Stimulated activated CD8-positive, alpha-beta memory T cell treated with anti-CD3 and anti-CD28 coated beads, Interleukin-4, amount 100 ng/mL, for 24 hours (primary cell): ENCODE measurements at regions not wholly inside any gene's neighbourhood (a gene's known extent, or its start where the extent isn't known, plus 50 kb on each side); places are given as distances from the start of the nearest gene placed in this dataset.
"Not testable (repeated sequence)": the region's sequence is repeated elsewhere in the genome, so short reads cannot be mapped to it uniquely, and the experiment has no call there.

Experiments
- DNase-seq: peaks from one replicate; pipeline ENCODE4 v3.0.0-alpha.2; 2020; ENCODE audit warnings: low read depth

DNA sequence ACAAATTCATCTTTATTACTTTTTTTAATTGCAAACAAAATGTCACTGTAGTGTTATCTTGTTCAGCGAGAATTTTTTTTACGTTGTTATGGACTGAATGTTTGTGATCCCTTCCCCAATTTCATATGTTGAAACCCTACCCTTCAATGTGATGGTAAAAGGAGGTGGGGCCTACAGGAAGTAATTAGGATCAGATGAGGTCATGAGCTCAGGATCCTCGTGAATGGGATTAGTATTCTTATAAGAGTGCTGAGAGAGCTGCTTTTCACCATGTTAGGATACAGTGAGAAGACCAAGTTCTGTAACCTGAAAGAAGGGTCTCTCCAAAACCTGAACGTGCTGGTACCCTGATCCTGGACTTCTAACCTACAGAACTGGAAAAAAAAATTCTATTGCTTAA lies 646.0 kb upstream of the TMPRSS15 start:
- DNase-seq, result no peak

DNA sequence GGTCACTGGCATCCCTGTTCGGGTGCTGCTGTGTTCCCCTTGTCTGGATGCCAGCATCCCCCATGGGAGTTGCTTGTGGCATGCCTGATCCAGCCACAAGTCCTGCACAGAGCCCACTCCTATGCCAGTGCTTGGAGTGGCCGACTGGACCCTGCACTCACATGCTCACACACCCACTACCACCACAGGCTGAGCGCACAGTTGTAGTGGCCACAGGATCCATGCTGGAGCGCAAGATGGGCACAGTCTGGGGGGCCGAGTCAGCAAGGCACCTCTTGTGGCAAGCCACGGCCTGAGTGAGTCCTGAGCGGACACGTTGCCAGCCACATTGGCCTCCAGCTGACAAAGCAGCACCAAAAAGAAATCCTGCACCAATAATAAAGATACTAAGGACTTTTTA lies 661.6 kb upstream of the TMPRSS15 start:
- DNase-seq, result no peak

DNA sequence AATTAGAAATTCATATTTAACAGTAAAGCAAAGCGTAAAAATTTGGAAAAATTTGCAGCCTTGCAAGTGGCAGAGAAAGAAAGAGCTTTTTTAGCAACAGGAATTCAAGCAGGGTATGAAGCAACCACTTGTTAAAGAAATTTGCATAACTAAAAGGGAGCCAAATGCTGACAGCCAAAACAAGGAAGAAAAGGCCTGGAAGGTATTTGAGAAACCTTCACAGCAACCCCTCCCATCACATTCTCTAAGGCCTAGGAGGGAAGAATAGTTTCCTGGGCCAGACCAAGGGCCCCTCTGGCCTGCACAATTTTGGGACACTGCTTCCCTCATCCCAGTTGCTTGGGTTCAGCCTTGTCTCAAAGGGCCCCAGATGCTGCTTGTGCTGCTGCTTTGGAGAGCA lies 672.4 kb upstream of the TMPRSS15 start:
- DNase-seq, result no peak

DNA sequence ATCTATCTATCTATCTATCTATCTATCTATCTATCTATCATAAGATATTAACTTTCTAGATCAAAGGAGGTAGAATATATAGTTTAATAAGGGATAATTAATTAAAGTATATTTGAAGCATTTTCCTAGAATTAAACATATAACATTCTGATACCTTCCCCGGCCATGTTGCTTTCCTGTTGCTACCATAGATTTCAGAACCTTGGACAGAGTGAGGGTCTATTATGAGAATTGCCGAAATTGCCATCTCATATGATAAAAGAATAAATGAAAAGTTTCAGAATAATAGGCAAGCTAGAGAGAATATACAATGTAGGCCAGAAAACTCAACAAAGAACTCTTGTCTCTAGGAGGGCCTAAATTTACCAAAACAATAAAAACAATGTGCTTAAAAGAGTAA lies 706.1 kb upstream of the TMPRSS15 start:
- DNase-seq, result no peak

- DNase-seq, result not testable (repeated sequence)
These were observed 715.7 kb upstream of the TMPRSS15 start for GRCh38 chr21:19119259-19119658.

- DNase-seq, result no peak
These were observed 717.0 kb upstream of the TMPRSS15 start for GRCh38 chr21:19120591-19120990.

- no peak for DNase-seq
These were observed 718.8 kb upstream of the TMPRSS15 start for GRCh38 chr21:19122356-19122755.

DNA sequence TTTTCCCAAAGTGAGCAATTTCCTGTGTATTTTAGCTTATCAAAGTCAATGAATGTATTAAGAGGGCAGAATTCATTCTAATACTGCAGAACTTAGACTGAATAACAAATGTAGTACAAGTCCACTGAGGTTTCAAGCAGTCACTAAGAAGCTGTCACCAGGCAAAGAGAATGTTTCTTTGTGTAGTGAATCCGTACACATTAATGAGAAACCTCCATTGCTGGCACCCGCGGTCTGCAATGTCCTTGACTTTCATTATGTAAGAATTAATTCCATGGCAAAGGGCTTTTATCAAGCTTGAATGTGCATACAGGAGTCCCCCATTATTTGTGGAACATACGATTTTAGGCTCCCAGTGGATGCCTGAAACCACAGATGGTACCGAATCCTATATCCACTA lies 719.5 kb upstream of the TMPRSS15 start:
- no peak for DNase-seq

GRCh38 chr21:19123525-19123924 lies 719.9 kb upstream of the TMPRSS15 start:
- no peak for DNase-seq

GRCh38 chr21:19124691-19125090 lies 721.1 kb upstream of the TMPRSS15 start:
- no peak for DNase-seq

GRCh38 chr21:19130379-19131028 lies 726.9 kb upstream of the TMPRSS15 start:
- DNase-seq, result no peak

DNA sequence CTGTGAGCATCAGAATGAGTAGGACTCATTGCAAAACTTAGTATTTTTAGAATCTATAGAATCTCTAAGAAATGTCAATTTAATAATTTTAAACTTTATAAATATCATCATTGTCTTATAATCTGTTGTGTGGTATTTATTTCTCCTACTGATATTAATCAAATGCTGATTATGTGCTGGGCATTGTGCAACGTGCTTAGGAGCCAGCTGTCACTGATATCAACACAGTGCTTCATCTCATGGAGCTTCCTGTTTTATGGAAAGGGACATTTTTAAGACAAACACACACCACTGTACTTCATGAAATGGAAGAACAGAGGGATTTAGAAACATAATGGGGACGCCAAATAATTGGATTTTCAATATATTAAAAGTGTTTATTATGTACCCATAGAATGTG lies 737.9 kb upstream of the TMPRSS15 start:
- no peak for DNase-seq

DNA sequence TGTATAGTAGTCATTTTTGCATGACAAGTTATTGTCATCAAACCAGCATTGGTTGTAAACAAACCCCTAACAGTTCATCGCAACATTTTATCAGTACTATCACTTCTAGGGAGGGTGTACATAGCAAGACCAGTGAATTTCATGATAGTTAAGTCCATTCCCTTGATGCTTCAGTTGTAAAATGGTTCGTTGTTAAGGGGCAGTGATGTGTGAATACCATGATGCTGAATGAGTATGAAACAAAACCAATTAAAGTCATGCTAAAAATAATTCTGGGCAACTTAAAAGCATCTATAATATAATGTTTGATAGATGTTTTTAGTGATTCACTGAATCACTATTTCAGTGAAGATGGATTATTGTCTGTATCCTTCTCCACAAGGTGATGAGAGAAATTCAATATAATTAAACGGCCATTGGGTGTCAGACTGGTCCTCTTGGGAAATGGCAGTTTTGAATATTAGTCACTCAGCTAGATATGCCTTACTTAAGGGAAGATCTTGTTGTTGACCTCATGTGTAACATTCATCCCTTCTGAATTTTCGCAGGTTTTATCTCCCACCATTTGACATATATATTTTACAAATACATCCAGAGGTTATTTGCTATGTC lies 742.2 kb upstream of the TMPRSS15 start:
- DNase-seq, result no peak

- DNase-seq, result no peak
These were observed 744.5 kb upstream of the TMPRSS15 start for GRCh38 chr21:19148056-19148455.

DNA sequence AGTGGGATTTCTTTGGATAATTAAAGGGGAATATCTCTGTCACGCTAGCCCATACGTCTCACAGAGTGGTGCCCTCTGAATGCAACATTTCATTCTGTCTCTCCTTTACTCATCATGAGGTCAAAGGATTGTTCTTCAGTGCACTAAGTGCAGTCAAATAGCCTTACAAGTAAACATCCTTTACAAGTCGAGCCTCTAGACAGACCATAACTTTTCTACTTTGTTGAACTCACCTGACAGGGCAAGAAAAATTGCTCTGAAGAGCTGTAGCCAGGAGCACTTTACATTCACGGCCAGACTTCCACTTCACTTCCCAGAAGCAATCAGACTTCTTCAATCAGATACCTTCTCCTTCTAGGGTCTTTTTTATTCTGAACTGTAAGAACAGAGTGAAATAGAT lies 768.0 kb upstream of the TMPRSS15 start:
- no peak for DNase-seq

GRCh38 chr21:19181604-19182140 lies 778.1 kb upstream of the TMPRSS15 start:
- no peak for DNase-seq

DNA sequence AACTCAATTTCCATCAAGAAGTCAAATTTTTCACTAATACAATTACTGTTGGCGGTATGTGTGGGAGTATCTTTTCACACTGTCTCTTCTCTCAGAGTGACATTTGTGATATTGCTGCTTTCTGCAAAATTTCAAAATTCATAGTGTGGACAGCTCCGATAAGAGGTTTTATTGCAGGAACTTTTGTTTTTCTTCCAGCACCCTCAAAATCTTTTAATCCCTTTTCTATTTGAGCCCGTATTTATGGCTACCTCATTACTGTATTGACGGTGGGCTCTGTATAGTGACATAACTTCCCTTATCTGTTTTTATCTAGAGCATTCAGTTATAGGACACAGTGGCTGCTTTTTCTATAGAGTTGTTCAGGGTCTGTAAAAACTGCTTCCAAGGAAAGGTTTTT lies 794.4 kb upstream of the TMPRSS15 start:
- no peak for DNase-seq

DNA sequence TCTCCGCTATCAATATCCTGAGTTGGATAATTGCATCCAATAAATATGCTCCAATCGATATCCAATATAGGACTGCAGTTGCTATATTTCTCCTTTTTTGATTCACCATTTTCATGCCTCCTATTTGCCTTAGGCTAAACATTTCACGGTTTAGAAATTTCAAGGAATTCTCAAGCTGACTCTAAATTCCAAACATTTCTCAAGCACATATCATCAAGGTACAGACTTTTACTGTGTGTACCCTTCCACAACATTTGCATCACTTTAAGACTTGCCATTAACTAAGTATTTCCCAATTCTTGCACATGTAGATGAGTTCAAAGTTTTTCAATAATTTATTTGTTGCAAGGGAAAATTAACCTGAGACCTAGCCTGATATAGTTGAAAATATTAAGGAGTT lies 795.2 kb upstream of the TMPRSS15 start:
- no peak for DNase-seq

- no peak for DNase-seq
These were observed 814.6 kb upstream of the TMPRSS15 start for GRCh38 chr21:19218163-19218562.

GRCh38 chr21:19224090-19224489 lies 820.5 kb upstream of the TMPRSS15 start:
- no peak for DNase-seq

DNA sequence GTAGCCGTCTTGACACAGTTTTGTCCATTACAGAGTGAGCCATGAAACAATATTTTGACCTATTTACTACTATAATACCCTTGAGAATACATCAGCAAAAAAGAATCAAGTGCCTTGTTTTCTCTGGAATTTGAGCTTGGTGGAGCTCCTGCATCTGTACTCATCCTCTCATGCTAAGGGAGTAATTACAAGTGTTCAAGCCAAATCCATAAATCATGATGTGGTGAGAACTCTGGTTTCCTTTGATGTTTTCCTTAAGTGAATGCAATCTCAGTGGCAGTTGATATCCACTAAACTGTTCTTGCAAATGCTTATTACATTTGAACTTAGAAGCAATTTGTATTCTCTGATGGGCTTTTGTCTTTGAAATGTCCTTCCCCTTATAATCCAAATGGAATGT lies 824.6 kb upstream of the TMPRSS15 start:
- no peak for DNase-seq

DNA sequence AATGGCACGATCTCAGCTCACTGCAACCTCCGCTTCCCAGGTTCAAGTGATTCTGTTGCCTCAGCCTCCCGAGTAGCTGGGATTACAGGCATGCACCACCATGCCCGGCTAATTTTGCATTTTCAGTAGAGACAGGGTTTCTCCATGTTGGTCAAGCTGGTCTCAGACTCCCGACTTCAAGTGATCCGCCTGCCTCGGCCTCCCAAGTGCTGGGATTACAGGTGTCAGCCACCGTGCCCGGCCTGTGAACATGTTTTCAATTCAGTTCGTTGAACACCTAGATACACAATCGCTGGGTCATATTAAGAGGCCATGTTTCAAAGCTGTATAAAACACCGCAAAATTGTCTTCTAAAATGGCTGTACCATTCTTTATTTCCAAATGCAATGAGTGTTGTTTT lies 830.3 kb upstream of the TMPRSS15 start:
- DNase-seq, result not testable (repeated sequence)

DNA sequence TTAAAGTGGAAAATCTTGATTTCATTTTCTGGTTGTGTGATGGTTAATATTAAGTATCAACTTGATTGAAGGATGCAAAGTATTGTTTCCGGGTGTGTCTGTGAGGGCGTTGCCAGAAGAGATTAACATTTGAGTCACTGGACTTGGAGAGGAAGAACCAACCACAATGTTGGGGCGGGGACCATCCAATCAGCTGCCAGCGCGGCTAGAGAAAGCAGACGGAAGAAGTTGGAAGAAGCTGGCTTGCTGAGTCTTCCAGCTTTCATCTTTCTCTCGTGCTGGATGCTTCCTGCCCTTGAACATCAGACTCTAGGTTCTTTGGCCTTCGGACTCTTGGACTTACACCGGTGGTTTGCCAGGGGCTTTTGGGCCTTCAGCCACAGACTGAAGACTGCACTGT lies 832.6 kb upstream of the TMPRSS15 start:
- DNase-seq, result no peak

DNA sequence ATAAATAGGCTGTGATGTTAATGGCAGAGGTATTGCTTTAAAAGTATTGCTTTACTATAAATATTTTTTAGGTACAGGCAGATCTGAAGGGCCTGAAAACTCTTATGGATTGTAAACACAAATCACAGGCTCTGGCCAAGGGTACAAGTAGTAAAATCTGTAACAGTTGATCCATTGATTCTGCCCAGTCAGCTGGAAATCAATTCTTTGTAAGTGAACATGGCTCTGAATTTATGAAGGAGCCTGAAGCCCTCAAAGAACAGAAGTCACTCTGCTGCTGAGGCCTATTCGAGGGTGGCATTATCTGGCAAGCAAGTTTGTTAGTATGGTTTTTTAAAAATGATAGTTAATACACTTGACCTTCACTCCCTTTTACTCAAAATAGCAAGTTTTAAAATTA lies 834.0 kb upstream of the TMPRSS15 start:
- DNase-seq, result no peak
